GM21576 (cell line): ENCODE measurements at regions not wholly inside any gene's neighbourhood (a gene's known extent, or its start where the extent isn't known, plus 50 kb on each side); places are given as distances from the start of the nearest gene placed in this dataset.
A peak's percentile ranks its signal among the peaks of the same experiment; 100 is the strongest.

Experiments
- ATAC-seq: cut with Tn5 transposase; IDR thresholded peaks from one replicate; pipeline ENCODE4 v1.9.1; 2021; ENCODE audit warnings: mild to moderate bottlenecking, moderate library complexity; ENCODE audit not compliant: unreplicated experiment

GRCh38 chr4:128394778-128395177, 107.2 kb upstream of the PGRMC2 start:
- ATAC-seq = no peak

GRCh38 chr4:128393101-128393704, 105.6 kb upstream of the PGRMC2 start:
- ATAC-seq = peak; percentile 82

GRCh38 chr4:128390475-128390996, 102.9 kb upstream of the PGRMC2 start:
- no peak for ATAC-seq

GRCh38 chr4:128388796-128389195, 101.2 kb upstream of the PGRMC2 start:
- ATAC-seq = no peak

- ATAC-seq = no peak
These were observed 100.7 kb upstream of the PGRMC2 start for GRCh38 chr4:128388352-128388630.

- no peak for ATAC-seq
These were observed 100.2 kb upstream of the PGRMC2 start for GRCh38 chr4:128387600-128388351.

GRCh38 chr4:128386761-128387599, 99.4 kb upstream of the PGRMC2 start:
- no peak for ATAC-seq

GRCh38 chr4:128385683-128386304, 98.2 kb upstream of the PGRMC2 start:
- ATAC-seq = peak; percentile 50

- no peak for ATAC-seq
These were observed 97.4 kb upstream of the PGRMC2 start for GRCh38 chr4:128384765-128385598.

- ATAC-seq = no peak
These were observed 96.5 kb upstream of the PGRMC2 start for GRCh38 chr4:128384091-128384520.

- no peak for ATAC-seq
These were observed 94.3 kb upstream of the PGRMC2 start for GRCh38 chr4:128381748-128382559.

GRCh38 chr4:128380306-128380705, 92.7 kb upstream of the PGRMC2 start:
- ATAC-seq = no peak

- ATAC-seq = no peak
These were observed 92.2 kb upstream of the PGRMC2 start for GRCh38 chr4:128379860-128380259.

- no peak for ATAC-seq
These were observed 91.1 kb upstream of the PGRMC2 start for GRCh38 chr4:128378668-128379067.

GRCh38 chr4:128376958-128377357, 89.3 kb upstream of the PGRMC2 start:
- ATAC-seq = no peak

GRCh38 chr4:128376303-128376702, 88.7 kb upstream of the PGRMC2 start:
- ATAC-seq = no peak

GRCh38 chr4:128373628-128374027, 86.0 kb upstream of the PGRMC2 start:
- no peak for ATAC-seq

GRCh38 chr4:128371876-128372275, 84.3 kb upstream of the PGRMC2 start:
- no peak for ATAC-seq

GRCh38 chr4:128371001-128371777, 83.6 kb upstream of the PGRMC2 start:
- ATAC-seq = no peak
